Upper lobe of right lung (tissue), 1 donor: ENCODE measurements at regions not wholly inside any gene's neighbourhood (a gene's known extent, or its start where the extent isn't known, plus 50 kb on each side); places are given as distances from the start of the nearest gene placed in this dataset.

Experiments
- ATAC-seq: fragments of 200-7000 bp; cut with Tn5 transposase; one replicate; pipeline ENCODE4 v1.9.1; 2020; ENCODE audit warnings: mild to moderate bottlenecking, moderate library complexity
- DNase-seq: peaks from one replicate; pipeline ENCODE4 v3.0.0-alpha.2; 2020
- H3K27ac ChIP-seq: fragments of 200-600 bp; one replicate; pipeline ENCODE4 v1.8.0; 2022
- H3K27me3 ChIP-seq: fragments of 200-600 bp; one replicate; pipeline ENCODE4 v1.8.0; 2022; ENCODE audit warnings: mild to moderate bottlenecking
- H3K36me3 ChIP-seq: fragments of 200-600 bp; one replicate; pipeline ENCODE4 v1.8.0; 2022
- H3K4me1 ChIP-seq: fragments of 200-600 bp; one replicate; pipeline ENCODE4 v1.8.0; 2022
- H3K4me3 ChIP-seq: fragments of 200-600 bp; one replicate; pipeline ENCODE4 v1.8.0; 2022; ENCODE audit warnings: mild to moderate bottlenecking
- H3K9me3 ChIP-seq: fragments of 200-600 bp; one replicate; pipeline ENCODE4 v1.8.0; 2022
- intact Hi-C: fragments of 100-400 bp; cut with DNase I; formaldehyde crosslinking; loops from one replicate; pipeline ENCODE4 v1.11.0; 2022
- TF ChIP-seq, protein P1 (sequence below): fragments of 200-600 bp; IDR thresholded peaks from one replicate; pipeline ENCODE4 v1.8.0; 2022; ENCODE audit warnings: antibody characterized with exemption
- donor health status: DM: no; HTN: yes; CAD: no; lungs with severe emphysema.

DNA sequence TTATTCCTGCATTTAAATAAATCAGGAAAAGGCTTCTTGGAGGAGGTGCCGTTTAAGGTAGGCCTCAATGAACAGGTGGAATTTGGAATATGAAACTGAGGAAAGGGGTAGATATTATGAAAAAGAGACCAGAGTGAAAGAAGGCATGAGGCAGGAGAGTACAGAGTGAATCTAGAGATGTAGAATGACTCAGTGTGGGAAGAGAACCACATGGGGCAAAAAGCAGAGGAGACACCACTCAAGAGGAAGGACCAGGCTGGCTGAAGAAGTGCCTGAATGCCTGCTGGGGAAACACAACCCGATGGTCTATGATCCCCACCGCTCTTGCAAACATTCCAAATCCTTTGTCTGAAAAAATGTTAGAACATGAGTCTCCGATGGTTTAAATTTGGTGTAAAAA lies 1134.1 kb downstream of the VRK1 start:
- intact Hi-C loops = no loop called here
- no peaks in the 10 kb centered on the region for H3K9me3 ChIP-seq
- no peaks in the 10 kb centered on the region for H3K27me3 ChIP-seq
- no peaks in the 10 kb centered on the region for H3K4me1 ChIP-seq
- DNase-seq (no peak), ATAC-seq (no peak)
- TF ChIP-seq, protein P1, sequence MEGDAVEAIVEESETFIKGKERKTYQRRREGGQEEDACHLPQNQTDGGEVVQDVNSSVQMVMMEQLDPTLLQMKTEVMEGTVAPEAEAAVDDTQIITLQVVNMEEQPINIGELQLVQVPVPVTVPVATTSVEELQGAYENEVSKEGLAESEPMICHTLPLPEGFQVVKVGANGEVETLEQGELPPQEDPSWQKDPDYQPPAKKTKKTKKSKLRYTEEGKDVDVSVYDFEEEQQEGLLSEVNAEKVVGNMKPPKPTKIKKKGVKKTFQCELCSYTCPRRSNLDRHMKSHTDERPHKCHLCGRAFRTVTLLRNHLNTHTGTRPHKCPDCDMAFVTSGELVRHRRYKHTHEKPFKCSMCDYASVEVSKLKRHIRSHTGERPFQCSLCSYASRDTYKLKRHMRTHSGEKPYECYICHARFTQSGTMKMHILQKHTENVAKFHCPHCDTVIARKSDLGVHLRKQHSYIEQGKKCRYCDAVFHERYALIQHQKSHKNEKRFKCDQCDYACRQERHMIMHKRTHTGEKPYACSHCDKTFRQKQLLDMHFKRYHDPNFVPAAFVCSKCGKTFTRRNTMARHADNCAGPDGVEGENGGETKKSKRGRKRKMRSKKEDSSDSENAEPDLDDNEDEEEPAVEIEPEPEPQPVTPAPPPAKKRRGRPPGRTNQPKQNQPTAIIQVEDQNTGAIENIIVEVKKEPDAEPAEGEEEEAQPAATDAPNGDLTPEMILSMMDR = no peak
- no peak overlapping the region for H3K4me3 ChIP-seq
- no peak overlapping the region for H3K27ac ChIP-seq
- no peaks in the 10 kb centered on the region for H3K36me3 ChIP-seq

DNA sequence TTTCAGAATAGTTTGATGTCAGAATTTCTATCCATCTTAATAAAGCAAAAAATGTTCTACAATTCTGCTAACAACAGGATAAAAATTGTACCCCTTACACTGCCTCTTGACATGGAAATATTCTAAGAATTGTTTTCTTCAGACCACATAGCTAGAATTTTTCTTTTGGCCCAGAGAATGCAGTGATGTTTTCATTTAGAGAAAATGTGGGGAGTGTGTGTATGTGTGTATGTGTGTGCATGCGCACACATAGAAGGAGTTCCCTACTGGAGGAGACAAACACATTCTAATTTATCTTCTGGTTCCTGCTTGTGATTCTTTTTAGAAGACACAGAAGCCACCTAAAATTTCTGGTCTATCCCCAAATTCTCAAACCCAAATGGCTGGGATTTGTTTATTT lies 1145.7 kb downstream of the VRK1 start:
- no peaks in the 10 kb centered on the region for H3K36me3 ChIP-seq
- no peak for ATAC-seq
- H3K27me3 ChIP-seq = no peaks in the 10 kb centered on the region
- no peaks in the 10 kb centered on the region for H3K9me3 ChIP-seq
- no peak overlapping the region for H3K4me3 ChIP-seq
- DNase-seq = no peak
- no peak overlapping the region for H3K27ac ChIP-seq
- TF ChIP-seq, protein P1 = no peak
- H3K4me1 ChIP-seq = no peaks in the 10 kb centered on the region
- intact Hi-C loops = no loop called here

DNA sequence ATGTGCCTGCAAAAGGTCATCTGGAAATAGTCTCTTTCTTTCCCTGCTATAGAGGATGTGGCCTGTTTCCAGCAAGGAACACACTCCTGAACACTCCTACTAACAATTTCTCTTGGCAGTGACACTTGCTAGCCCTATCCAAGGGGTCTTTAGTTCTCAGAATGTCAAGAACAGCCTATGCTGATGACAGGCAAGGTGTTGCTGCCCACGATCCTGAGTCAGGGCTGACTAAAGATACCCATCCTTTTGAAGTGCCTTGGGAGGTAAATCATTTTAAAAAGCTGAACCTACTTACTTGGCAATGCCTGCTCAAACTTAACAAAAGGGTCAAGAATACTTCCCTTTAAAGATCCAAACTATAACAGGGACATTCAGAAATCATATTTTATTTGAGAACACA lies 1146.4 kb downstream of the VRK1 start:
- no peak for DNase-seq
- intact Hi-C loops = no loop called here
- H3K27ac ChIP-seq = no peak overlapping the region
- H3K4me1 ChIP-seq = no peaks in the 10 kb centered on the region
- H3K9me3 ChIP-seq = no peaks in the 10 kb centered on the region
- no peaks in the 10 kb centered on the region for H3K36me3 ChIP-seq
- ATAC-seq = no peak
- TF ChIP-seq, protein P1 = no peak
- no peak overlapping the region for H3K4me3 ChIP-seq
- no peaks in the 10 kb centered on the region for H3K27me3 ChIP-seq

DNA sequence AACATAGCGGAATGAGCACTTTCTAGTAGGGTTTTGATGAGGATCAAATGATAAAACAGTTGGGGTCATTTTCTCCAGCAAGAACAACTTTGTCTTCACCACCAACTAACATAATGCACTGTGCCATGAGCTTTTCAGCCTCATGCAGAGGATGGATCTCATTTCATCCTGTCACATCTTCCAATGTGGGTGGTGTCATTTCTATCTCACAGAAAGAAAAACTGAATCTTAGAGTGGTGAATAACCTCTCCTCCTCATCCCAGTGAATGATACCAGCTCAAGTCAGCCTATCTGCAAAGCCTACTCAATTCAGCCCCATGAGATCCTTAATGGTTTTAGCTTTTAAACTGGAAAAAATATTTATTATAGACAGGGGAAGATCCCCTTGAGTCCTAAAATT lies 1147.2 kb downstream of the VRK1 start:
- Histone ChIP-seq H3K4me1 (no peaks in the 10 kb centered on the region), H3K36me3 (no peaks in the 10 kb centered on the region), H3K27me3 (no peaks in the 10 kb centered on the region), H3K9me3 (no peaks in the 10 kb centered on the region), H3K27ac (no peak overlapping the region), H3K4me3 (no peak overlapping the region)
- DNase-seq (no peak), ATAC-seq (no peak)
- TF ChIP-seq, protein P1 = no peak
- intact Hi-C loops = no loop called here

DNA sequence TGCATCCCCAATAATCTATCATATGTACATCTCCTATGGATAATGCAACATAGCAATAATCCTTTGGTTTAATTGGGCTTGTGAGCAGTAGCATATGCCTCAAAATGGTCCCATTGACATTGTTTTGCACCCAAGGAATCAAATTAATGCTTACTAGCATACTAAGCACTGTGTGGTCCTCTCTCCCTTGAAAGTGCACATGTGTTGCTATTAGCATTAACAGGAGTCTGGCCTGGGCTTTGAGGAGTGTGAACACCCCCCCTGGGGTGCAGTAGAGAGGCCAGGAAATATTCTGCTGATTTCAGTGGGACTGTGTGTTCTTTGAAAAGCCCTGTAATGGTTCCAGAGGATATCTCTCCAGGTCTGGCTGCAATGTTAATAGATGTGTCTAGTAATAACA lies 1148.4 kb downstream of the VRK1 start:
- H3K27ac ChIP-seq = no peak overlapping the region
- no peaks in the 10 kb centered on the region for H3K36me3 ChIP-seq
- H3K4me1 ChIP-seq = no peaks in the 10 kb centered on the region
- no peaks in the 10 kb centered on the region for H3K9me3 ChIP-seq
- no peaks in the 10 kb centered on the region for H3K27me3 ChIP-seq
- H3K4me3 ChIP-seq = no peak overlapping the region
- TF ChIP-seq, protein P1 = no peak
- DNase-seq = no peak
- no peak for ATAC-seq
- intact Hi-C loops = no loop called here

DNA sequence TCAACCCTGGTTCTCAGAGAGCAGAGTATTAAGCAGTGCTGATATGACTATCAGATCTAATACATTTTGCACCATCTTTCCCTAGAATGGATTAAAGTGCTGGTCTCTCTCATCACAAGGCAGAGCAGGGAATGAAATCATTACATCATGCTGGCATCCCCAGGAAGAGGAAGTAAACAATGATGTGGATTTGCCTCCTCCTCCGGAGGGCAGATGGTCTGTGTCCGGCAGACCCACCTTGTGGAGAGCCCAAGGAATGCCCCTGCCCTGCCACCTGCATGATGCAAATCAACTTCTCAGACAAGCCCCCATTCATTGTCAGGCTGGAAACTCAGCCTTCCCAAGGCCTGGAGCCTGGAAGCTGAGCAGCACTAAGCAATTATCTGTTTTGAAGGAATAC lies 1149.1 kb downstream of the VRK1 start:
- ATAC-seq (no peak), DNase-seq (no peak)
- Histone ChIP-seq H3K27me3 (no peaks in the 10 kb centered on the region), H3K9me3 (no peaks in the 10 kb centered on the region), H3K27ac (no peak overlapping the region), H3K4me3 (no peak overlapping the region), H3K4me1 (no peaks in the 10 kb centered on the region), H3K36me3 (no peaks in the 10 kb centered on the region)
- TF ChIP-seq, protein P1 = no peak
- intact Hi-C loops = no loop called here
